GM21515 (cell line): ENCODE measurements at regions not wholly inside any gene's neighbourhood (a gene's known extent, or its start where the extent isn't known, plus 50 kb on each side); places are given as distances from the start of the nearest gene placed in this dataset.

Experiments
- ATAC-seq: cut with Tn5 transposase; IDR thresholded peaks from one replicate; pipeline ENCODE4 v1.9.1; 2021; ENCODE audit not compliant: unreplicated experiment

- no peak for ATAC-seq
These were observed 288.6 kb downstream of the ICE1 start for GRCh38 chr5:5711112-5711511.

GRCh38 chr5:5710471-5710870 lies 288.0 kb downstream of the ICE1 start:
- ATAC-seq: no peak

- no peak for ATAC-seq
These were observed 286.0 kb downstream of the ICE1 start for GRCh38 chr5:5708367-5708919.

- no peak for ATAC-seq
These were observed 282.5 kb downstream of the ICE1 start for GRCh38 chr5:5705010-5705409.

GRCh38 chr5:5704352-5704751 lies 281.9 kb downstream of the ICE1 start:
- ATAC-seq: no peak

GRCh38 chr5:5702934-5703333 lies 280.5 kb downstream of the ICE1 start:
- no peak for ATAC-seq

GRCh38 chr5:5700549-5700948 lies 278.1 kb downstream of the ICE1 start:
- ATAC-seq: no peak

- ATAC-seq: no peak
These were observed 276.6 kb downstream of the ICE1 start for GRCh38 chr5:5699062-5699461.

GRCh38 chr5:5695266-5695665 lies 272.8 kb downstream of the ICE1 start:
- ATAC-seq: no peak

- no peak for ATAC-seq
These were observed 266.4 kb downstream of the ICE1 start for GRCh38 chr5:5688925-5689310.

- ATAC-seq: no peak
These were observed 265.9 kb downstream of the ICE1 start for GRCh38 chr5:5688194-5688924.

GRCh38 chr5:5687113-5687512 lies 264.6 kb downstream of the ICE1 start:
- ATAC-seq: no peak

GRCh38 chr5:5686356-5686755 lies 263.9 kb downstream of the ICE1 start:
- ATAC-seq: no peak

- ATAC-seq: no peak
These were observed 263.3 kb downstream of the ICE1 start for GRCh38 chr5:5685737-5686136.

- ATAC-seq: no peak
These were observed 260.7 kb downstream of the ICE1 start for GRCh38 chr5:5683174-5683573.

- no peak for ATAC-seq
These were observed 256.4 kb downstream of the ICE1 start for GRCh38 chr5:5678909-5679308.

- ATAC-seq: no peak
These were observed 255.3 kb downstream of the ICE1 start for GRCh38 chr5:5677738-5678137.

GRCh38 chr5:5676218-5676617 lies 253.7 kb downstream of the ICE1 start:
- ATAC-seq: no peak

GRCh38 chr5:5675511-5675910 lies 253.0 kb downstream of the ICE1 start:
- no peak for ATAC-seq

- no peak for ATAC-seq
These were observed 249.3 kb downstream of the ICE1 start for GRCh38 chr5:5671823-5672222.

- no peak for ATAC-seq
These were observed 244.7 kb downstream of the ICE1 start for GRCh38 chr5:5667136-5667554.

- ATAC-seq: no peak
These were observed 243.9 kb downstream of the ICE1 start for GRCh38 chr5:5666369-5666768.

- no peak for ATAC-seq
These were observed 243.5 kb downstream of the ICE1 start for GRCh38 chr5:5666076-5666365.
